H9 (cell line): ENCODE measurements at regions not wholly inside any gene's neighbourhood (a gene's known extent, or its start where the extent isn't known, plus 50 kb on each side); places are given as distances from the start of the nearest gene placed in this dataset.

ENCODE experiments used
- DNase-seq: peaks from one replicate; pipeline ENCODE4 v3.0.0-alpha.2; 2017
- H2AFZ ChIP-seq: one replicate; pipeline ENCODE4 v1.6.1; 2013; ENCODE audit warnings: mild to moderate bottlenecking, low read length, control low read depth, moderate library complexity
- H2AK5ac ChIP-seq: 2 replicates; pipeline ENCODE4 v1.6.1; 2013; ENCODE audit warnings: low read length, control low read depth, mixed read lengths; ENCODE audit not compliant: insufficient read length
- H2BK120ac ChIP-seq: one replicate; pipeline ENCODE4 v1.6.1; 2013; ENCODE audit warnings: low read depth, mild to moderate bottlenecking, low read length, control low read depth, inconsistent platforms; ENCODE audit not compliant: poor library complexity, severe bottlenecking
- H2BK12ac ChIP-seq: 2 replicates; pipeline ENCODE4 v1.6.1; 2013; ENCODE audit warnings: low read length, control low read depth, mixed read lengths, low read depth; ENCODE audit not compliant: insufficient read length
- H2BK15ac ChIP-seq: 2 replicates; pipeline ENCODE4 v1.6.1; 2013; ENCODE audit warnings: low read depth, low read length, control low read depth
- H2BK20ac ChIP-seq: one replicate; pipeline ENCODE4 v1.6.1; 2013; ENCODE audit warnings: low read depth, mild to moderate bottlenecking, low read length, control low read depth, inconsistent platforms; ENCODE audit not compliant: poor library complexity, severe bottlenecking
- H2BK5ac ChIP-seq: 2 replicates; pipeline ENCODE4 v1.6.1; 2013; ENCODE audit warnings: low read length, control low read depth, mixed read lengths; ENCODE audit not compliant: insufficient read length
- H3K14ac ChIP-seq: 2 replicates; pipeline ENCODE4 v1.6.1; 2013; ENCODE audit warnings: low read length, control low read depth; ENCODE audit not compliant: insufficient read depth
- H3K18ac ChIP-seq: 2 replicates; pipeline ENCODE4 v1.6.1; 2013; ENCODE audit warnings: low read depth, mild to moderate bottlenecking, mixed read lengths, low read length, control low read depth; ENCODE audit not compliant: insufficient read length
- H3K23ac ChIP-seq: 2 replicates; pipeline ENCODE4 v1.6.1; 2013; ENCODE audit warnings: low read length, control low read depth, mixed read lengths, low read depth; ENCODE audit not compliant: insufficient read length
- H3K23me2 ChIP-seq: 2 replicates; pipeline ENCODE4 v1.6.1; 2013; ENCODE audit warnings: low read depth, mild to moderate bottlenecking, mixed read lengths, low read length, control low read depth; ENCODE audit not compliant: insufficient read length, poor library complexity, severe bottlenecking
- H3K27ac ChIP-seq: 2 replicates; pipeline ENCODE4 v1.5.1; 2013; ENCODE audit warnings: low read length, control low read depth, mixed read lengths, low read depth; ENCODE audit not compliant: insufficient read length
- H3K27me3 ChIP-seq: 2 replicates; pipeline ENCODE4 v1.6.1; 2013; ENCODE audit warnings: low read length, control low read depth, inconsistent platforms; ENCODE audit not compliant: insufficient read depth
- H3K4ac ChIP-seq: 2 replicates; pipeline ENCODE4 v1.6.1; 2013; ENCODE audit warnings: low read depth, mild to moderate bottlenecking, control low read depth, inconsistent platforms, low read length, moderate library complexity
- H3K4me1 ChIP-seq: 2 replicates; pipeline ENCODE4 v1.6.1; 2013; ENCODE audit warnings: low read length, control low read depth, inconsistent platforms; ENCODE audit not compliant: insufficient read depth
- H3K4me2 ChIP-seq: 2 replicates; pipeline ENCODE4 v1.6.1; 2013; ENCODE audit warnings: low read length, control low read depth, mixed read lengths; ENCODE audit not compliant: insufficient read length, insufficient read depth
- H3K56ac ChIP-seq: 2 replicates; pipeline ENCODE4 v1.6.1; 2013; ENCODE audit warnings: low read depth, mild to moderate bottlenecking, mixed read lengths, low read length, control low read depth; ENCODE audit not compliant: insufficient read length
- H3K79me1 ChIP-seq: 2 replicates; pipeline ENCODE4 v1.6.1; 2013; ENCODE audit warnings: low read depth, mild to moderate bottlenecking, moderate library complexity, low read length, control low read depth, inconsistent platforms; ENCODE audit not compliant: insufficient read depth, poor library complexity, severe bottlenecking
- H3K79me2 ChIP-seq: 2 replicates; pipeline ENCODE4 v1.6.1; 2013; ENCODE audit warnings: low read length, control low read depth, inconsistent platforms; ENCODE audit not compliant: insufficient read depth
- H3K9ac ChIP-seq: 2 replicates; pipeline ENCODE4 v1.6.1; 2013; ENCODE audit warnings: low read length, control low read depth, mixed read lengths; ENCODE audit not compliant: insufficient read length; ENCODE audit errors: extremely low read depth
- H3K9me3 ChIP-seq: one replicate; pipeline ENCODE4 v1.6.1; 2013; ENCODE audit warnings: low read depth, low read length, inconsistent platforms; ENCODE audit not compliant: control insufficient read depth
- H3T11ph ChIP-seq: one replicate; pipeline ENCODE4 v1.6.1; 2013; ENCODE audit warnings: mild to moderate bottlenecking, low read length, control low read depth, inconsistent platforms
- H4K20me1 ChIP-seq: one replicate; pipeline ENCODE4 v1.6.1; 2013; ENCODE audit not compliant: control insufficient read depth, insufficient read length, insufficient read depth
- H4K5ac ChIP-seq: 2 replicates; pipeline ENCODE4 v1.6.1; 2013; ENCODE audit warnings: low read depth, mild to moderate bottlenecking, mixed read lengths, low read length, control low read depth; ENCODE audit not compliant: insufficient read length
- H4K8ac ChIP-seq: replicated peaks from 2 replicates; pipeline ENCODE4 v1.6.1; 2013; ENCODE audit warnings: low read length, control low read depth, mixed read lengths, low read depth; ENCODE audit not compliant: insufficient read length
- H4K91ac ChIP-seq: 2 replicates; pipeline ENCODE4 v1.6.1; 2013; ENCODE audit warnings: low read depth, mild to moderate bottlenecking, moderate library complexity, mixed read lengths, low read length, control low read depth; ENCODE audit not compliant: insufficient read length
- H3K27ac Mint-ChIP-seq, 3 experiments: 2 replicates in 2 of 3; 3 replicates in 1 of 3; pipeline ENCODE4 v1.8.0; 2020 to 2021; ENCODE audit warnings: mixed read lengths in 3 of 3, mild to moderate bottlenecking in 1 of 3, moderate library complexity in 1 of 3
- H3K27me3 Mint-ChIP-seq: 2 replicates; pipeline ENCODE4 v1.8.0; 2021; ENCODE audit warnings: low read depth, mild to moderate bottlenecking, moderate library complexity, mixed read lengths
- H3K36me3 Mint-ChIP-seq, 3 experiments: 2 replicates in 2 of 3; 3 replicates in 1 of 3; pipeline ENCODE4 v1.8.0; 2020 to 2021; ENCODE audit warnings: low read depth in 3 of 3, mixed read lengths in 3 of 3; ENCODE audit not compliant: insufficient read depth in 1 of 3
- H3K4me1 Mint-ChIP-seq, 2 experiments: 2 replicates each; pipeline ENCODE4 v1.8.0; 2020; ENCODE audit warnings: mixed read lengths in 2 of 2
- H3K4me3 Mint-ChIP-seq, 2 experiments: 2 replicates in 1 of 2; 3 replicates in 1 of 2; pipeline ENCODE4 v1.8.0; 2020 to 2021; ENCODE audit warnings: mild to moderate bottlenecking in 2 of 2, mixed read lengths in 2 of 2, moderate library complexity in 1 of 2
- H3K9me3 Mint-ChIP-seq, 2 experiments: 2 replicates in 1 of 2; 3 replicates in 1 of 2; pipeline ENCODE4 v1.8.0; 2020; ENCODE audit warnings: mild to moderate bottlenecking in 2 of 2, mixed read lengths in 2 of 2, moderate library complexity in 1 of 2
- CTCF ChIP-seq: fragments of 200-600 bp; sonication (generic); conservative IDR thresholded peaks from 3 replicates; pipeline ENCODE4 v1.8.0; 2021; ENCODE audit warnings: antibody characterized with exemption, mild to moderate bottlenecking
- WGBS: extraction: QIAGEN DNeasy Blood & Tissue Kit; methylation state at CpG from one replicate; pipeline ENCODE4 v1.1.7; 2013; ENCODE audit warnings: missing lambda C conversion rate, low lambda C conversion rate, mixed read lengths; ENCODE audit not compliant: insufficient read length; ENCODE audit errors: extremely low coverage; 5-methylcytosine and 5-hydroxymethylcytosine counted together

- H2BK120ac ChIP-seq, result no peak overlapping the region
- no peaks in the 10 kb centered on the region for H3K79me2 ChIP-seq
- H3K4me2 ChIP-seq, result no peak overlapping the region
- no peaks in the 10 kb centered on the region for H3K4me1 ChIP-seq
- H4K5ac ChIP-seq, result no peak overlapping the region
- Mint-ChIP-seq H3K36me3 (peaks cover 0 to 5% (median 2%) of the 10 kb centered on the region in 3 experiments; a peak in 4 of 7 replicates), H3K4me3 (no peak overlapping the region), H3K27ac (no peak overlapping the region), H3K4me1 (peaks cover 16 to 25% of the 10 kb centered on the region in 2 experiments), H3K9me3 (peaks cover 2 to 3% of the 10 kb centered on the region in 2 experiments; a peak in 3 of 5 replicates), H3K27me3 (no peaks in the 10 kb centered on the region; the same call in 1 of the 2 replicates)
- no peak overlapping the region for H2BK5ac ChIP-seq
- H2BK12ac ChIP-seq, result no peak overlapping the region
- no peak overlapping the region for H3K23ac ChIP-seq
- no peak for DNase-seq
- no peak overlapping the region for H3K4ac ChIP-seq
- H2AFZ ChIP-seq, result no peak overlapping the region
- H3K27me3 ChIP-seq, result no peaks in the 10 kb centered on the region
- no peak overlapping the region for H4K8ac ChIP-seq
- no peaks in the 10 kb centered on the region for H3K79me1 ChIP-seq
- no peak for TF ChIP-seq CTCF
- no CpG with 5 or more reads among the region's 3 CpGs for WGBS
- no peak overlapping the region for H3K14ac ChIP-seq
- no peak overlapping the region for H3K18ac ChIP-seq
- no peak overlapping the region for H4K91ac ChIP-seq
- H2BK15ac ChIP-seq, result no peak overlapping the region
- no peak overlapping the region for H3T11ph ChIP-seq
- no peaks in the 10 kb centered on the region for H4K20me1 ChIP-seq
- H2BK20ac ChIP-seq, result no peak overlapping the region
- H3K56ac ChIP-seq, result no peak overlapping the region
- no peaks in the 10 kb centered on the region for H3K9me3 ChIP-seq
- H3K27ac ChIP-seq, result no peak overlapping the region
- no peak overlapping the region for H3K9ac ChIP-seq
- no peak overlapping the region for H2AK5ac ChIP-seq
- no peaks in the 10 kb centered on the region for H3K23me2 ChIP-seq
Measured at GRCh38 chr7:91694351-91694841, 186.1 kb downstream of the MTERF1 start.
